Gastrocnemius medialis (tissue), 4 donors: ENCODE measurements at regions not wholly inside any gene's neighbourhood (a gene's known extent, or its start where the extent isn't known, plus 50 kb on each side); places are given as distances from the start of the nearest gene placed in this dataset.

Source experiments
- ATAC-seq, 2 donors: fragments of 150-250 bp; one replicate each; pipeline ENCODE4 v1.9.1; 2016
- DNase-seq, 2 donors: peaks; one replicate each; pipeline ENCODE4 v3.0.0-alpha.2; 2019
- H3K27ac ChIP-seq, 4 donors: fragments of 200-600 bp; sonication (generic); 1 replicate in 1 of 4; 2 replicates in 3 of 4; pipeline ENCODE4 v1.5.1; 2016 to 2018; ENCODE audit warnings: mild to moderate bottlenecking in 2 of 4, moderate library complexity in 1 of 4
- H3K27me3 ChIP-seq, 3 donors: fragments of 200-600 bp; sonication (generic) in 2 of 3; 1 replicate in 1 of 3; 2 replicates in 2 of 3; pipeline versions ENCODE4 v1.5.1 to v1.6.0; 2016 to 2019; ENCODE audit warnings: mild to moderate bottlenecking in 1 of 3, moderate library complexity in 1 of 3
- H3K36me3 ChIP-seq, 2 donors: fragments of 200-600 bp; sonication (generic) in 1 of 2; one replicate each; pipeline ENCODE4 v1.5.1; 2017 to 2018
- H3K4me1 ChIP-seq, 2 donors: fragments of 200-600 bp; sonication (generic) in 1 of 2; one replicate each; pipeline ENCODE4 v1.5.1; 2016 to 2017; ENCODE audit warnings: mild to moderate bottlenecking in 2 of 2
- H3K4me3 ChIP-seq, 4 donors: fragments of 200-600 bp; sonication (generic) in 3 of 4; 1 replicate in 1 of 4; 2 replicates in 3 of 4; pipeline ENCODE4 v1.5.1; 2016 to 2019; ENCODE audit warnings: mild to moderate bottlenecking in 2 of 4
- H3K9me3 ChIP-seq, 3 donors: fragments of 200-600 bp; sonication (generic) in 2 of 3; 1 replicate in 1 of 3; 2 replicates in 2 of 3; pipeline ENCODE4 v1.5.1; 2016 to 2019
- POLR2A ChIP-seq, 2 donors: fragments of 450-650 bp; IDR thresholded peaks; one replicate each; pipeline ENCODE4 v1.6.1; 2017; ENCODE audit warnings: antibody characterized with exemption in 2 of 2, mild to moderate bottlenecking in 2 of 2, moderate library complexity in 2 of 2
- in situ Hi-C, 4 donors: fragments of 200-750 bp; cut with MboI; loops; one replicate each; pipeline versions ENCODE4 v1.15.0 to v1.8.0; 2017; ENCODE audit warnings: low sequenced_read_pairs in 4 of 4
- intact Hi-C: fragments of 100-400 bp; cut with DNase I; formaldehyde crosslinking; loops from one replicate; pipeline ENCODE4 v1.15.1; 2023; ENCODE audit warnings: low total_unique reads
- TF ChIP-seq, protein P1 (sequence below), 5 experiments: fragments of 450-650 bp in 3 of 5; fragments of 200-600 bp in 2 of 5; sonication (generic) in 2 of 5; IDR thresholded peaks in 4 of 5; conservative IDR thresholded peaks in 1 of 5; 1 replicate in 4 of 5; 2 replicates in 1 of 5; pipeline ENCODE4 v1.5.1; 2016 to 2019; ENCODE audit warnings: antibody characterized with exemption in 5 of 5, mild to moderate bottlenecking in 3 of 5, moderate library complexity in 3 of 5

DNA sequence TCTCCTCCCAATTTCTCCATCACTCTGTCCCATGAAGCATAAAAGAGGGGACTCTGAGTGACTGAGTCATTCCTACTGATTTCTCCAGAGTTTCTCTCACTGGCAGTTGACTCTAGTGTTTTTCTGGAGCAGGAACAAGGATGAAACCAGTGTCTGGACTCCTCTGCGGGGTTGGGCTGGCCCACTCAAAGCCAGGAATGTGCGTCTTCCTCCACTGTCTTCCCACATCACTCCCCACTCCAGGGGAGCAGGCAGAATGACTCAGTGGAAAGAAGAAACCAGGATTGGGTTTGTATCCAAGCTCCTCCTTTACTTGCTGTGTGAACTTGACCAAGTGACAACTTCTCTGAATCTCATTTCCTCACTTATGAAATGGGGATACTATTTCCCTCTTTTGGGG lies 497.5 kb upstream of the SALL1 start:
- no peak overlapping the region for H3K27ac ChIP-seq
- DNase-seq (no peak), ATAC-seq (no peak)
- TF ChIP-seq, protein P1, sequence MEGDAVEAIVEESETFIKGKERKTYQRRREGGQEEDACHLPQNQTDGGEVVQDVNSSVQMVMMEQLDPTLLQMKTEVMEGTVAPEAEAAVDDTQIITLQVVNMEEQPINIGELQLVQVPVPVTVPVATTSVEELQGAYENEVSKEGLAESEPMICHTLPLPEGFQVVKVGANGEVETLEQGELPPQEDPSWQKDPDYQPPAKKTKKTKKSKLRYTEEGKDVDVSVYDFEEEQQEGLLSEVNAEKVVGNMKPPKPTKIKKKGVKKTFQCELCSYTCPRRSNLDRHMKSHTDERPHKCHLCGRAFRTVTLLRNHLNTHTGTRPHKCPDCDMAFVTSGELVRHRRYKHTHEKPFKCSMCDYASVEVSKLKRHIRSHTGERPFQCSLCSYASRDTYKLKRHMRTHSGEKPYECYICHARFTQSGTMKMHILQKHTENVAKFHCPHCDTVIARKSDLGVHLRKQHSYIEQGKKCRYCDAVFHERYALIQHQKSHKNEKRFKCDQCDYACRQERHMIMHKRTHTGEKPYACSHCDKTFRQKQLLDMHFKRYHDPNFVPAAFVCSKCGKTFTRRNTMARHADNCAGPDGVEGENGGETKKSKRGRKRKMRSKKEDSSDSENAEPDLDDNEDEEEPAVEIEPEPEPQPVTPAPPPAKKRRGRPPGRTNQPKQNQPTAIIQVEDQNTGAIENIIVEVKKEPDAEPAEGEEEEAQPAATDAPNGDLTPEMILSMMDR (IDR thresholded peaks at IDR 0.05 in 4 of 5, conservative IDR thresholded peaks at IDR 0.05 in 1 of 5): no peak
- no peak for TF ChIP-seq POLR2A (IDR thresholded peaks at IDR 0.05)
- H3K27me3 ChIP-seq: no peaks in the 10 kb centered on the region
- in situ Hi-C loops (no loop called here), intact Hi-C loops (no loop called here)
- no peaks in the 10 kb centered on the region for H3K4me1 ChIP-seq
- no peaks in the 10 kb centered on the region for H3K9me3 ChIP-seq
- H3K4me3 ChIP-seq: no peak overlapping the region
- H3K36me3 ChIP-seq: no peaks in the 10 kb centered on the region

DNA sequence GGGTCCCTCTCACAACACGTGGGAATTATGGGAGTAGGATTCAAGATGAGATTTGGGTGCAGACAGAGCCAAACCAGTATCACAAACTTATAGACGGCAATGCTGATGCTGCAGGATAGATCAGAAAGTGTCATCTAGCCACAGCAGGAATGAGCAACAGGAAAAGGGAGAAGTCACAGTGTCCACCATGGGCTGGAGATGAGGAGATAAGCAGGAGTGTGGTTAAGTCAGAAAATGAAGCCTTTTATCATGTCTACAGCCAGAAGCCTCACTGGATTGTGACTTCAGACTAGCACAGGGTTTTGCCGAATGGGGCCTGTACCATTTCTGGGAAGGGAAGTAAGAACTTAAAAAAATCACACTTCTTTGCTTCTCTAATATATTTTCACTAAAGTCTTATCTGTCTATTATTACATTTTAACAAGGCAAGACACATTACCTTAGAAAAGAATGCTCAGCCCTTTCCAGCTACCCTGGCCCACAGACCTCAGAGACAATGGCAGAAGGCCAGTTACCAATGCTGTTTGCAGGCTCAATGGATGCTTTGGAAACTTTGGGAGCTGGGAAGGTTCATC lies 490.2 kb upstream of the SALL1 start:
- in situ Hi-C loops (no loop called here), intact Hi-C loops (no loop called here)
- no peaks in the 10 kb centered on the region for H3K27me3 ChIP-seq
- ATAC-seq (no peak), DNase-seq (no peak)
- H3K4me1 ChIP-seq: no peaks in the 10 kb centered on the region
- H3K36me3 ChIP-seq: no peaks in the 10 kb centered on the region
- H3K9me3 ChIP-seq: no peaks in the 10 kb centered on the region
- TF ChIP-seq, protein P1 (IDR thresholded peaks at IDR 0.05 in 4 of 5, conservative IDR thresholded peaks at IDR 0.05 in 1 of 5): no peak
- TF ChIP-seq POLR2A (IDR thresholded peaks at IDR 0.05): no peak
- H3K4me3 ChIP-seq: no peak overlapping the region
- H3K27ac ChIP-seq: no peak overlapping the region

DNA sequence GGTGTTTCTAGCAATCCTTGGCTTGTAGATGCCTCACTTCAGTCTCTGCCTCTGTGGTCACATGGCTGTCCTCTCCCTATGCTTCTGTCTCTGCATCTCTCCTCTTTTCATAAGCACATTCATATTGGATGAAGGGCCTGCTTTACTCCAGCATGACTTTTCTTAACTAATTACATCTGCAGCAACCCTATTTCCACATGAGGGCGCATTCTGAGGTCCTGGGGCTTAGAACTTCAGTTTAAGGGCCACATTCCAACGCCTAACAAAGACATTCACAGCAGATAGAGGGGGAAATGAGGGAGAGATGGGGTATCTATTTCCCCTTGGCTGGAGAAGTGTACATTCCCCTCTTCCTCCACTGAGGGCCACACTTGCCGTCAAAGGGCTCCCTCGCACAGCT lies 489.1 kb upstream of the SALL1 start:
- Histone ChIP-seq H3K4me1 (no peaks in the 10 kb centered on the region), H3K27ac (no peak overlapping the region), H3K9me3 (no peaks in the 10 kb centered on the region), H3K36me3 (no peaks in the 10 kb centered on the region), H3K4me3 (no peak overlapping the region), H3K27me3 (no peaks in the 10 kb centered on the region)
- in situ Hi-C loops (no loop called here), intact Hi-C loops (no loop called here)
- no peak for ATAC-seq
- no peak for DNase-seq
- TF ChIP-seq, protein P1 (IDR thresholded peaks at IDR 0.05 in 4 of 5, conservative IDR thresholded peaks at IDR 0.05 in 1 of 5): no peak
- no peak for TF ChIP-seq POLR2A (IDR thresholded peaks at IDR 0.05)

DNA sequence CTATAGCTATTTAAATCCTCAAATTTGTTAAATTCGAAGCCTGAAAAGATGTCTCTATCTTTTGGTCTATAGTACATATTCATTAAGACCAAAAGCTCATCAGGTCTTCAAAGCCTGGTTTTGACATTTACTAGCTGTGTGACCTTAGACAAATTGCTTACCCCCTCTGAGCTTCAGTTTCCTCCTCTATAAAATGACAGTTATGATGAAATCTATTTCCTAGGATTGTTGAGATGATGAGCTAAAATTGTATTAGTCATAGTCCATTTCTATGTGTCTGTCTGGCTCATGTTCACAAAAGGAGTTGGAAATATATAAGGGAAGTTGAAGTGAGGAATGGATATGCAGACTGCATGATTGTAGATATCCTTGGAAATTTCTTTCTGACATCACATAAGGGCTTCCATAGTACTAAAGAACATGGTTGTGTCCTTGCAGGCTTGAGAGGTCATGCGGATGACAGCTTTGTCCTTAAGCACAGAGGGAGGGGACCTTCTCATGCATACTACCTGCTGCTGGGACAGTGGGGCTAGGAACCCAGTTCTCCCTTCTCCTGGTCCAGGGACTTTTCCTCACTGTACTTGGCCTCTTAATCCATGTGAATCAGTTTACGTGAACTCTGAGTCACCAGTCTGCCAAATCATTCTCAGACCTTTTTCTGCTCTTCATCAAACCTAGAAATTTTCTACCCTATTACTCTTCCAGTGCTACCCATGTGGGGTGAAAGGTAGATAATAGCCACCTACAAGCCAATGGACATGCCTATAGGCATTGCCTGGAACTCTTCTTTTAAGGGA lies 487.5 kb upstream of the SALL1 start:
- Histone ChIP-seq H3K4me1 (no peaks in the 10 kb centered on the region), H3K36me3 (no peaks in the 10 kb centered on the region), H3K9me3 (no peaks in the 10 kb centered on the region), H3K27me3 (no peaks in the 10 kb centered on the region), H3K4me3 (no peak overlapping the region), H3K27ac (no peak overlapping the region)
- no peak for ATAC-seq
- TF ChIP-seq, protein P1 (IDR thresholded peaks at IDR 0.05 in 4 of 5, conservative IDR thresholded peaks at IDR 0.05 in 1 of 5): no peak
- TF ChIP-seq POLR2A (IDR thresholded peaks at IDR 0.05): no peak
- no peak for DNase-seq
- in situ Hi-C loops (no loop called here), intact Hi-C loops (no loop called here)
